Osteoblast (primary cell): ENCODE measurements at regions not wholly inside any gene's neighbourhood (a gene's known extent, or its start where the extent isn't known, plus 50 kb on each side); places are given as distances from the start of the nearest gene placed in this dataset.

Source experiments
- DNase-seq: peaks from one replicate; pipeline ENCODE4 v3.0.0; 2011; ENCODE audit warnings: low spot score, mixed read lengths; ENCODE audit not compliant: insufficient read length; ENCODE audit errors: missing footprints
- H2AFZ ChIP-seq: 2 replicates; pipeline ENCODE4 v1.6.0; 2011; ENCODE audit warnings: mild to moderate bottlenecking, low read length
- H3K27ac ChIP-seq: 2 replicates; pipeline ENCODE4 v1.5.1; 2011; ENCODE audit warnings: mild to moderate bottlenecking, low read depth, low read length, moderate library complexity
- H3K27me3 ChIP-seq: 2 replicates; pipeline ENCODE4 v1.6.0; 2012; ENCODE audit warnings: mild to moderate bottlenecking, control low read depth, inconsistent platforms, low read length, moderate library complexity; ENCODE audit not compliant: insufficient read depth
- H3K36me3 ChIP-seq: 2 replicates; pipeline ENCODE4 v1.5.1; 2011; ENCODE audit warnings: mild to moderate bottlenecking, low read length, control low read depth, moderate library complexity; ENCODE audit not compliant: insufficient read depth
- H3K4me1 ChIP-seq: 2 replicates; pipeline ENCODE4 v1.5.1; 2011; ENCODE audit warnings: mild to moderate bottlenecking, low read length, control low read depth, moderate library complexity; ENCODE audit not compliant: insufficient read depth
- H3K4me2 ChIP-seq: 2 replicates; pipeline ENCODE4 v1.6.0; 2011; ENCODE audit warnings: mild to moderate bottlenecking, low read length; ENCODE audit not compliant: insufficient read depth
- H3K4me3 ChIP-seq: fragments of 200-600 bp; sonication (generic); 3 replicates; pipeline ENCODE4 v1.5.1; 2012; ENCODE audit warnings: mild to moderate bottlenecking, low read length, inconsistent platforms; ENCODE audit not compliant: insufficient read depth
- H3K79me2 ChIP-seq: 2 replicates; pipeline ENCODE4 v1.6.0; 2012; ENCODE audit warnings: mild to moderate bottlenecking, low read length, control low read depth, inconsistent platforms; ENCODE audit not compliant: insufficient read depth
- H3K9me3 ChIP-seq: 2 replicates; pipeline ENCODE4 v1.5.1; 2011; ENCODE audit warnings: low read depth, low read length, control low read depth
- H4K20me1 ChIP-seq: 2 replicates; pipeline ENCODE4 v1.6.0; 2012; ENCODE audit warnings: mild to moderate bottlenecking, low read length, control low read depth; ENCODE audit not compliant: insufficient read depth
- TF ChIP-seq, protein P1 (sequence below): IDR thresholded peaks from 2 replicates; pipeline ENCODE4 v1.5.1; 2011; ENCODE audit warnings: mild to moderate bottlenecking, low read depth, low read length, moderate library complexity; ENCODE audit errors: extremely low read depth

- H3K36me3 ChIP-seq, result no peaks in the 10 kb centered on the region
- peak overlapping the region; percentile 36 for H3K4me3 ChIP-seq
- H3K4me2 ChIP-seq, result peak overlapping the region; percentile 69
- H3K27me3 ChIP-seq, result no peaks in the 10 kb centered on the region
- no peak for DNase-seq
- H4K20me1 ChIP-seq, result no peaks in the 10 kb centered on the region
- no peaks in the 10 kb centered on the region for H3K9me3 ChIP-seq
- H3K27ac ChIP-seq, result no peak overlapping the region
- TF ChIP-seq, protein P1, sequence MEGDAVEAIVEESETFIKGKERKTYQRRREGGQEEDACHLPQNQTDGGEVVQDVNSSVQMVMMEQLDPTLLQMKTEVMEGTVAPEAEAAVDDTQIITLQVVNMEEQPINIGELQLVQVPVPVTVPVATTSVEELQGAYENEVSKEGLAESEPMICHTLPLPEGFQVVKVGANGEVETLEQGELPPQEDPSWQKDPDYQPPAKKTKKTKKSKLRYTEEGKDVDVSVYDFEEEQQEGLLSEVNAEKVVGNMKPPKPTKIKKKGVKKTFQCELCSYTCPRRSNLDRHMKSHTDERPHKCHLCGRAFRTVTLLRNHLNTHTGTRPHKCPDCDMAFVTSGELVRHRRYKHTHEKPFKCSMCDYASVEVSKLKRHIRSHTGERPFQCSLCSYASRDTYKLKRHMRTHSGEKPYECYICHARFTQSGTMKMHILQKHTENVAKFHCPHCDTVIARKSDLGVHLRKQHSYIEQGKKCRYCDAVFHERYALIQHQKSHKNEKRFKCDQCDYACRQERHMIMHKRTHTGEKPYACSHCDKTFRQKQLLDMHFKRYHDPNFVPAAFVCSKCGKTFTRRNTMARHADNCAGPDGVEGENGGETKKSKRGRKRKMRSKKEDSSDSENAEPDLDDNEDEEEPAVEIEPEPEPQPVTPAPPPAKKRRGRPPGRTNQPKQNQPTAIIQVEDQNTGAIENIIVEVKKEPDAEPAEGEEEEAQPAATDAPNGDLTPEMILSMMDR, result no peak
- peak overlapping the region; percentile 56 for H2AFZ ChIP-seq
- no peaks in the 10 kb centered on the region for H3K79me2 ChIP-seq
- H3K4me1 ChIP-seq, result peaks cover 8% of the 10 kb centered on the region
These were observed 601.8 kb upstream of the ZNF608 start for GRCh38 chr5:125348221-125348692.

- Histone ChIP-seq H3K9me3 (no peaks in the 10 kb centered on the region), H2AFZ (no peak overlapping the region), H3K36me3 (no peaks in the 10 kb centered on the region), H3K4me1 (peaks cover 8% of the 10 kb centered on the region), H3K27ac (no peak overlapping the region), H3K79me2 (no peaks in the 10 kb centered on the region), H4K20me1 (no peaks in the 10 kb centered on the region), H3K4me2 (peak overlapping the region; percentile 69), H3K27me3 (no peaks in the 10 kb centered on the region), H3K4me3 (no peak overlapping the region)
- DNase-seq, result no peak
- TF ChIP-seq, protein P1, result no peak
These were observed 602.7 kb upstream of the ZNF608 start for GRCh38 chr5:125348936-125349831.

DNA sequence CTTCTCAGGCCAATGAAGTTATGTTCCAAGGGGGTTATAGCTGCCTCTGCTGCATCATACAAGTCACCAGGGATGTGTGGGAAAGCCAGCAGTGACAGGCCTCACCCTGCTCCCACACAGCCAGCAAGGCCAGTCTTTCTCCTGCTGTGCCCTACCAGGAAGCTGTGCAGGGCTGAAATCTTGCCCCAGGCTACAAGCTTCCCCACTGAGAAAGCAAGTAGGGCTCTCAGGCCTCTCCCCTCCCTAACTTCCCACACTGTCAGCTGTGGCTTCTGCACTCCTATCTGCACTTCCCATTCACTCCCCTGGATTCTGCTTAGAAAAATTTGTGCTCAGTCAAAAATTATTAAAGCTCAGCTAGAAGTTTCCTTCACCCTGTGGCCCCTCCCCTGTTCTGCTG lies 611.2 kb upstream of the ZNF608 start:
- peaks cover 2% of the 10 kb centered on the region for H3K9me3 ChIP-seq
- H3K4me1 ChIP-seq, result no peaks in the 10 kb centered on the region
- no peak for DNase-seq
- TF ChIP-seq, protein P1, result no peak
- H3K27ac ChIP-seq, result no peak overlapping the region
- no peak overlapping the region for H3K4me2 ChIP-seq
- no peaks in the 10 kb centered on the region for H3K36me3 ChIP-seq
- H2AFZ ChIP-seq, result no peak overlapping the region
- H3K27me3 ChIP-seq, result no peaks in the 10 kb centered on the region
- no peaks in the 10 kb centered on the region for H4K20me1 ChIP-seq
- no peaks in the 10 kb centered on the region for H3K79me2 ChIP-seq
- no peak overlapping the region for H3K4me3 ChIP-seq

DNA sequence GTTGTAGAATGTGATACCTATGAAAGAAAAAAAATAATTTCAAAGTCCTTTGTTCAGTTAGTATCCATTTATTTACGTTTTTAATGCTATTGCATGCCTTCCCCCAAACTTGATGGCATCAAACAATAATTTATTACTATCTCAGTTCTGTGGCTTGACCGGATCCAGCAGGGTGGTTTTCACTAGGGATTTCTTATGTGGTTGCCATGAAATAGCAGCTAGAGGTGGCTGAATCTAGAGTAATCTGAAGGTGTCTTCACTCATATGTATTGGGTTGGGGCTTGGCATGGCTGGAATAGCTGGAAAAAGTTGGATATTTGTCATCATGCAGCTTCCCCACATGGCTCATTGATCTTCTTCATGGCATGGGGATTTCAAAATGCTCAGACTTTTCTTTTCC lies 619.3 kb upstream of the ZNF608 start:
- Histone ChIP-seq H3K36me3 (no peaks in the 10 kb centered on the region), H3K4me3 (no peak overlapping the region), H3K27me3 (no peaks in the 10 kb centered on the region), H3K4me1 (no peaks in the 10 kb centered on the region), H3K79me2 (no peaks in the 10 kb centered on the region), H2AFZ (no peak overlapping the region), H4K20me1 (no peaks in the 10 kb centered on the region), H3K4me2 (no peak overlapping the region), H3K27ac (no peak overlapping the region), H3K9me3 (no peaks in the 10 kb centered on the region)
- TF ChIP-seq, protein P1, result no peak
- no peak for DNase-seq
